Tibial nerve (tissue), 4 donors: ENCODE measurements at regions not wholly inside any gene's neighbourhood (a gene's known extent, or its start where the extent isn't known, plus 50 kb on each side); places are given as distances from the start of the nearest gene placed in this dataset.

Experiments used
- DNase-seq, 2 donors: peaks; one replicate each; pipeline ENCODE4 v3.0.0-alpha.2; 2019; ENCODE audit warnings: low spot score in 2 of 2
- H3K27ac ChIP-seq, 4 donors: fragments of 200-600 bp; sonication (generic) in 3 of 4; one replicate each; pipeline ENCODE4 v1.5.1; 2017 to 2019; ENCODE audit warnings: mild to moderate bottlenecking in 1 of 4
- H3K27me3 ChIP-seq, 2 donors: fragments of 200-600 bp; sonication (generic) in 1 of 2; one replicate each; pipeline versions ENCODE4 v1.5.1 to v1.6.0; 2017 to 2019
- H3K36me3 ChIP-seq, 3 donors: fragments of 200-600 bp; sonication (generic); one replicate each; pipeline ENCODE4 v1.5.1; 2018 to 2019
- H3K4me1 ChIP-seq, 4 donors: fragments of 200-600 bp; sonication (generic) in 3 of 4; one replicate each; pipeline ENCODE4 v1.5.1; 2017 to 2019
- H3K4me3 ChIP-seq, 4 donors: fragments of 200-600 bp; sonication (generic) in 3 of 4; one replicate each; pipeline ENCODE4 v1.5.1; 2017 to 2019; ENCODE audit warnings: mild to moderate bottlenecking in 1 of 4, moderate library complexity in 1 of 4
- H3K9me3 ChIP-seq, 4 donors: fragments of 200-600 bp; sonication (generic) in 3 of 4; one replicate each; pipeline ENCODE4 v1.5.1; 2017 to 2019
- CTCF ChIP-seq, 5 experiments: fragments of 200-600 bp in 3 of 5; fragments of 450-650 bp in 2 of 5; sonication (generic) in 3 of 5; IDR thresholded peaks; one replicate each; pipeline ENCODE4 v1.5.1; 2016 to 2019; ENCODE audit warnings: antibody characterized with exemption in 5 of 5, mild to moderate bottlenecking in 3 of 5, moderate library complexity in 2 of 5
- EP300 ChIP-seq, 2 donors: sonication (generic); formaldehyde crosslinking; IDR thresholded peaks; one replicate each; pipeline ENCODE4 v1.6.1; 2017; ENCODE audit warnings: antibody characterized with exemption in 2 of 2, mild to moderate bottlenecking in 1 of 2
- POLR2A ChIP-seq, 2 donors: fragments of 450-650 bp; IDR thresholded peaks; one replicate each; pipeline ENCODE4 v1.6.1; 2017; ENCODE audit warnings: antibody characterized with exemption in 2 of 2, mild to moderate bottlenecking in 2 of 2, moderate library complexity in 2 of 2
- WGBS, 2 donors: methylation state at CpG; one replicate each; pipeline ENCODE4 v1.1.5; 2018; 5-methylcytosine and 5-hydroxymethylcytosine counted together

DNA sequence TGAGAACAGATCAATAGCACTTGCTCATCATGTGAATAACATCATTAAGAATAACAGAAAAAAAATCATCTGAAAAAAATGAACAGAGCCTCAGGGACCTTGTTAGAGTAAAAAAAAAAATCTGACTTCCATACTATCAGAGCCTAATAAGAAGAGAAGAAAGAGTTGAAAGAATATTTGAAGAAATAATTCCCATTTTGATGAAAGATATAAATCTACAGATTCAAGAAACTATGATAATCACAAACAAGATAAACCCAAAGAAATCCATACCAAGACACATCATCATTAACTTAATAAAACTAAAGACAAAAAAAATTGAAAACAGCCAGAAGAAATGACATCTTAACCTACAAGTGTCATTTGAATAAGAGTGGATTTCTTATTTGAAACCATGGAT is 134.4 kb downstream of the BMS1 start:
- Histone ChIP-seq H3K4me3 (no peak overlapping the region), H3K9me3 (peaks cover 0 to 48% (median 4%) of the 10 kb centered on the region in 4 donors), H3K36me3 (no peaks in the 10 kb centered on the region), H3K4me1 (no peaks in the 10 kb centered on the region), H3K27ac (no peak overlapping the region), H3K27me3 (no peaks in the 10 kb centered on the region)
- TF ChIP-seq EP300 (IDR thresholded peaks at IDR 0.05) (no peak), POLR2A (IDR thresholded peaks at IDR 0.05) (no peak), CTCF (IDR thresholded peaks at IDR 0.05) (no peak)
- DNase-seq: no peak

GRCh38 chr10:42917821-42918220 is 135.2 kb downstream of the BMS1 start:
- TF ChIP-seq CTCF (IDR thresholded peaks at IDR 0.05): no peak
- no peak for TF ChIP-seq EP300 (IDR thresholded peaks at IDR 0.05)
- no peak for TF ChIP-seq POLR2A (IDR thresholded peaks at IDR 0.05)
- H3K27ac ChIP-seq: no peak overlapping the region
- H3K4me1 ChIP-seq: no peaks in the 10 kb centered on the region
- 60 to 71% methylated on average over 2 of the region's 2 CpGs for WGBS, 2 donors
- H3K27me3 ChIP-seq: no peaks in the 10 kb centered on the region
- peaks cover 0 to 56% (median 6%) of the 10 kb centered on the region in 4 donors for H3K9me3 ChIP-seq
- no peak overlapping the region for H3K4me3 ChIP-seq
- no peaks in the 10 kb centered on the region for H3K36me3 ChIP-seq
- no peak for DNase-seq

- WGBS, 2 donors: 80 to 83% methylated on average over 2 of the region's 2 CpGs
- TF ChIP-seq EP300 (IDR thresholded peaks at IDR 0.05): no peak
- Histone ChIP-seq H3K4me3 (no peak overlapping the region), H3K27me3 (no peaks in the 10 kb centered on the region), H3K36me3 (no peaks in the 10 kb centered on the region), H3K27ac (no peak overlapping the region), H3K4me1 (no peaks in the 10 kb centered on the region), H3K9me3 (peaks cover 0 to 35% (median 4%) of the 10 kb centered on the region in 4 donors)
- no peak for DNase-seq
Measured at GRCh38 chr10:42921951-42922350, 139.4 kb downstream of the BMS1 start.

GRCh38 chr10:42924484-42924883 is 141.9 kb downstream of the BMS1 start:
- no peak for DNase-seq
- no peak overlapping the region for H3K4me3 ChIP-seq
- no peaks in the 10 kb centered on the region for H3K27me3 ChIP-seq
- no peaks in the 10 kb centered on the region for H3K4me1 ChIP-seq
- TF ChIP-seq EP300 (IDR thresholded peaks at IDR 0.05) (no peak), CTCF (IDR thresholded peaks at IDR 0.05) (no peak), POLR2A (IDR thresholded peaks at IDR 0.05) (no peak)
- 70 to 73% methylated on average over 5 of the region's 5 CpGs for WGBS, 2 donors
- no peak overlapping the region for H3K27ac ChIP-seq
- H3K36me3 ChIP-seq: no peaks in the 10 kb centered on the region
- H3K9me3 ChIP-seq: peaks cover 0 to 25% (median 4%) of the 10 kb centered on the region in 4 donors

- Histone ChIP-seq H3K27ac (no peak overlapping the region), H3K27me3 (peaks cover 0 to 6% of the 10 kb centered on the region in 2 donors), H3K4me3 (no peak overlapping the region), H3K9me3 (peaks cover 0 to 14% (median 2%) of the 10 kb centered on the region in 4 donors), H3K36me3 (no peaks in the 10 kb centered on the region), H3K4me1 (no peaks in the 10 kb centered on the region)
- TF ChIP-seq CTCF (IDR thresholded peaks at IDR 0.05) (no peak), EP300 (IDR thresholded peaks at IDR 0.05) (no peak), POLR2A (IDR thresholded peaks at IDR 0.05) (no peak)
- 24 to 26% methylated on average over 6 of the region's 6 CpGs for WGBS, 2 donors
- no peak for DNase-seq
Measured at GRCh38 chr10:42926843-42927242, 144.2 kb downstream of the BMS1 start.

DNA sequence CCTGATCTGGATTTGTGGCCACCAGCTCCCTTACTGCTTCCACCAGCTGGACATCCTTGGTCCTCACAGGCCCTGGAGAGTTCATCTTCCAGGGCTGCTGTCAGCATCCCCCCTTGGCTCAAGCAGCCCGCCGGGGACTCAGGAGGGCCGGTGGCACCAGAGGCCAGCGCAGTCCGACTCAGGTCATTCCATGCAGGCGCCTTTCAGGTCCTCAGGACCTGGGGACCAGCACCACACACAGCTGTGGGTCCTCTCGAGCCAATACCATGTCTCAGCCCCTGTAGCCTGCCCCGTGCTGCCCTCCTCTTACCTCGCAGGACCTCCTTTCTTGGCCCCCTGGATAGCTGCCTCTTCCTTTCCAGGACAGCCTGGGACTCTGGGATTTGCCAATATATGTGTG is 145.5 kb downstream of the BMS1 start:
- DNase-seq: no peak
- no peak overlapping the region for H3K4me3 ChIP-seq
- 85 to 100% methylated on average over 1 to 9 of the region's 9 CpGs for WGBS, 2 donors
- H3K36me3 ChIP-seq: no peaks in the 10 kb centered on the region
- H3K4me1 ChIP-seq: peaks cover 0 to 6% (median 0%) of the 10 kb centered on the region in 4 donors
- H3K9me3 ChIP-seq: peaks cover 0 to 2% (median 0%) of the 10 kb centered on the region in 4 donors
- no peak overlapping the region for H3K27ac ChIP-seq
- peaks cover 0 to 18% of the 10 kb centered on the region in 2 donors for H3K27me3 ChIP-seq
- TF ChIP-seq POLR2A (IDR thresholded peaks at IDR 0.05): no peak
- TF ChIP-seq CTCF (IDR thresholded peaks at IDR 0.05): no peak
- TF ChIP-seq EP300 (IDR thresholded peaks at IDR 0.05): no peak
